HepG2 (cell line): ENCODE measurements at regions not wholly inside any gene's neighbourhood (a gene's known extent, or its start where the extent isn't known, plus 50 kb on each side); places are given as distances from the start of the nearest gene placed in this dataset.

Experiments used
- ATAC-seq: fragments of 200-7000 bp; cut with Tn5 transposase; 3 replicates; pipeline ENCODE4 v1.9.1; 2020; ENCODE audit warnings: mild to moderate bottlenecking, moderate library complexity
- BruUV-seq: library from RNA; stranded (reverse); fragments of 400-500 nt; replicated peaks from 2 replicates; lab custom pipeline; 2021; lab: Mats Ljungman, UMichigan
- CTCF ChIA-PET: fragments of 300-600 bp; formaldehyde crosslinking; extraction: SDS; loops from one replicate; lab custom pipeline; 2021; ENCODE audit warnings: low total read pairs, inconsistent platforms, low intra/inter-chr PET ratio; lab: Yijun Ruan, JAX
- POLR2A ChIA-PET: fragments of 350-600 bp; sonication (Branson Sonifier 250); formaldehyde crosslinking; loops from one replicate; lab custom pipeline; 2020; ENCODE audit warnings: antibody characterized with exemption, inconsistent platforms; lab: Yijun Ruan, JAX
- DNase-seq: peaks from one replicate; pipeline ENCODE4 v3.0.0-alpha.2; 2015; ENCODE audit warnings: low spot score
- FAIRE-seq: peaks from 3 replicates; lab custom pipeline; 2011; peaks lifted over from hg19 to GRCh38; lab: Jason Lieb, UNC
- H2AFZ ChIP-seq: one replicate; pipeline ENCODE4 v1.6.1; 2011; ENCODE audit warnings: low read length, inconsistent platforms
- H3K27ac ChIP-seq: fragments of 300-600 bp; 3 replicates; pipeline ENCODE4 v1.8.0; 2011; ENCODE audit warnings: mixed run types, mild to moderate bottlenecking, mixed read lengths, low read length, inconsistent platforms; ENCODE audit not compliant: insufficient read depth; ENCODE audit errors: extremely low read length
- H3K27me3 ChIP-seq, 2 experiments: fragments of 200-600 bp in 1 of 2; 2 replicates in 1 of 2; 3 replicates in 1 of 2; pipeline versions ENCODE4 v1.6.0 to v1.8.0; 2011; ENCODE audit warnings: low read length in 2 of 2, mild to moderate bottlenecking in 2 of 2, moderate library complexity in 2 of 2, inconsistent platforms in 1 of 2; ENCODE audit not compliant: insufficient read depth in 2 of 2, control insufficient read depth in 1 of 2
- H3K36me3 ChIP-seq, 2 experiments: fragments of 200-600 bp in 1 of 2; replicated peaks in 1 of 2; 2 replicates in 1 of 2; 3 replicates in 1 of 2; pipeline versions ENCODE4 v1.5.1 to v1.8.0; 2011; ENCODE audit warnings: low read length in 2 of 2, inconsistent platforms in 1 of 2; ENCODE audit not compliant: insufficient read depth in 2 of 2, control insufficient read depth in 1 of 2
- H3K4me1 ChIP-seq: 2 replicates; pipeline ENCODE4 v1.5.1; 2012; ENCODE audit warnings: low read length, inconsistent platforms; ENCODE audit not compliant: insufficient read depth
- H3K4me2 ChIP-seq: 2 replicates; pipeline ENCODE4 v1.6.0; 2011; ENCODE audit warnings: low read depth, low read length, inconsistent platforms
- H3K4me3 ChIP-seq, 3 experiments: fragments of 200-600 bp in 1 of 3; sonication (generic), shearing (Covaris generic) in 1 of 3; replicated peaks in 1 of 3; 2 replicates each; pipeline ENCODE4 v1.5.1; 2011 to 2016; ENCODE audit warnings: low read length in 3 of 3, inconsistent platforms in 2 of 3, low read depth in 2 of 3, mild to moderate bottlenecking in 2 of 3, control low read depth in 1 of 3, mixed read lengths in 1 of 3; ENCODE audit not compliant: insufficient read depth in 1 of 3
- H3K79me2 ChIP-seq: one replicate; pipeline ENCODE4 v1.6.1; 2011; ENCODE audit warnings: low read length, inconsistent platforms; ENCODE audit not compliant: insufficient read depth
- H3K9ac ChIP-seq: 2 replicates; pipeline ENCODE4 v1.6.0; 2011; ENCODE audit warnings: mild to moderate bottlenecking, low read depth, low read length, inconsistent platforms; ENCODE audit not compliant: insufficient read depth
- H3K9me3 ChIP-seq: 2 replicates; pipeline ENCODE4 v1.5.1; 2012; ENCODE audit warnings: mild to moderate bottlenecking, low read length
- H4K20me1 ChIP-seq: 2 replicates; pipeline ENCODE4 v1.6.0; 2011; ENCODE audit warnings: inconsistent platforms, mild to moderate bottlenecking, low read length, moderate library complexity; ENCODE audit not compliant: insufficient read depth
- CEBPB ChIP-seq: IDR thresholded peaks from 2 replicates; pipeline ENCODE4 v1.6.1; 2011; ENCODE audit warnings: low read depth, low read length, improper control_type of control experiment, borderline replicate concordance
- FOXA3 ChIP-seq: IDR thresholded peaks from 2 replicates; pipeline ENCODE4 v1.6.1; 2016; ENCODE audit warnings: missing genetic modification reagents, missing compliant biosample characterization
- HDAC1 ChIP-seq: sonication (generic); formaldehyde crosslinking; IDR thresholded peaks from 2 replicates; pipeline ENCODE4 v1.5.1; 2020; ENCODE audit warnings: mild to moderate bottlenecking, missing genetic modification reagents
- MAFF ChIP-seq: IDR thresholded peaks from 2 replicates; pipeline ENCODE4 v1.6.1; 2011; ENCODE audit warnings: low read depth, low read length, improper control_type of control experiment
- MAFK ChIP-seq, 2 experiments: IDR thresholded peaks in 1 of 2; conservative IDR thresholded peaks in 1 of 2; 2 replicates each; pipeline ENCODE4 v1.6.1; 2011; ENCODE audit warnings: improper control_type of control experiment in 2 of 2, low read length in 2 of 2
- NCOA2 ChIP-seq: sonication (generic); formaldehyde crosslinking; IDR thresholded peaks from 2 replicates; pipeline ENCODE4 v1.8.0; 2022; ENCODE audit warnings: inconsistent platforms
- NRL ChIP-seq: sonication (generic); formaldehyde crosslinking; IDR thresholded peaks from 2 replicates; pipeline ENCODE4 v1.5.0; 2020; ENCODE audit warnings: missing genetic modification reagents, mild to moderate bottlenecking, moderate library complexity, borderline replicate concordance
- SAP130 ChIP-seq: IDR thresholded peaks from 2 replicates; pipeline ENCODE4 v1.6.1; 2016; ENCODE audit warnings: low read depth
- SUZ12 ChIP-seq: fragments of 150-350 bp; IDR thresholded peaks from 2 replicates; pipeline ENCODE4 v1.6.1; 2014; ENCODE audit warnings: low read depth, low read length
- TBP ChIP-seq: sonication (generic); formaldehyde crosslinking; IDR thresholded peaks from 2 replicates; pipeline ENCODE4 v1.5.0; 2020; ENCODE audit warnings: missing genetic modification reagents
- UBTF ChIP-seq: sonication (generic); formaldehyde crosslinking; IDR thresholded peaks from 2 replicates; pipeline ENCODE4 v1.4.0; 2020; ENCODE audit warnings: mild to moderate bottlenecking, missing genetic modification reagents
- ZNF75D ChIP-seq: sonication (generic); formaldehyde crosslinking; IDR thresholded peaks from 2 replicates; pipeline ENCODE4 v1.8.1; 2023; ENCODE audit warnings: missing genetic modification reagents, mild to moderate bottlenecking, borderline replicate concordance
- ZSCAN20 ChIP-seq: sonication (generic); formaldehyde crosslinking; IDR thresholded peaks from 2 replicates; pipeline ENCODE4 v1.4.0; 2020; ENCODE audit warnings: missing genetic modification reagents, mild to moderate bottlenecking, borderline replicate concordance
- WGBS: methylation state at CpG from one replicate; pipeline ENCODE4 v1.1.6; 2017; ENCODE audit warnings: low lambda C conversion rate; 5-methylcytosine and 5-hydroxymethylcytosine counted together
- in situ Hi-C: cut with HindIII; loops from 2 replicates; pipeline ENCODE4 v1.10.0; 2017; ENCODE audit warnings: low pct_unique_long_range_greater_than_20kb; ENCODE audit not compliant: extremely low pct_ligation_motif_present
- intact Hi-C: fragments of 100-400 bp; cut with micrococcal nuclease; formaldehyde crosslinking; loops from one replicate; pipeline ENCODE4 v1.10.0; 2022; ENCODE audit not compliant: unreplicated experiment

- TF ChIP-seq UBTF (CRISPR knock-in tag) (no peak), MAFF (peak; percentile 66), SAP130 (CRISPR knock-in tag) (no peak), NCOA2 (CRISPR knock-in tag) (no peak), ZNF75D (CRISPR knock-in tag) (no peak), TBP (CRISPR knock-in tag) (no peak), CEBPB (no peak), FOXA3 (CRISPR knock-in tag) (no peak), MAFK (conservative IDR thresholded peaks at IDR 0.05 in 1 of 2, IDR thresholded peaks at IDR 0.05 in 1 of 2; ENCODE audit: low read length in 2 of 2) (peak; percentile 39 to 78; a peak in 3 of 4 replicates)
Observed at GRCh38 chr1:196078691-196079090, 529.5 kb downstream of the KCNT2 start (continued).

- H3K9me3 ChIP-seq: no peaks in the 10 kb centered on the region
- H3K9ac ChIP-seq: no peak overlapping the region
- 0% methylated on average over 1 of the region's 1 CpG for WGBS
- H4K20me1 ChIP-seq: no peaks in the 10 kb centered on the region; the same call in 1 of the 2 replicates
- no peaks in the 10 kb centered on the region for H3K36me3 ChIP-seq
- no peak for ATAC-seq
- CTCF ChIA-PET: no interaction called here
- H2AFZ ChIP-seq: no peak overlapping the region
- no TSS peak for BruUV-seq
- no peak for FAIRE-seq
- in situ Hi-C loops: no loop called here
- no peaks in the 10 kb centered on the region for H3K79me2 ChIP-seq
- no peaks in the 10 kb centered on the region for H3K27me3 ChIP-seq
- no peak overlapping the region for H3K27ac ChIP-seq
- no peak overlapping the region for H3K4me2 ChIP-seq
- no peaks in the 10 kb centered on the region for H3K4me1 ChIP-seq
- TF ChIP-seq SUZ12 (no peak), HDAC1 (CRISPR knock-in tag) (no peak), NRL (CRISPR knock-in tag) (no peak), ZSCAN20 (CRISPR knock-in tag) (no peak)
- TF ChIP-seq, all 625 proteins: peak for 0
- POLR2A ChIA-PET: no interaction called here
- intact Hi-C loops: no loop called here
- DNase-seq: no peak
- H3K4me3 ChIP-seq: no peak overlapping the region
Observed at GRCh38 chr1:196075621-196076020, 532.6 kb downstream of the KCNT2 start.
